Ovary (tissue), 3 donors: ENCODE measurements at regions not wholly inside any gene's neighbourhood (a gene's known extent, or its start where the extent isn't known, plus 50 kb on each side); places are given as distances from the start of the nearest gene placed in this dataset.

ENCODE experiments used
- CTCF ChIP-seq, 3 donors: fragments of 450-650 bp in 2 of 3; fragments of 200-600 bp in 1 of 3; IDR thresholded peaks; one replicate each; pipeline versions ENCODE4 v1.5.1 to v1.8.0; 2016 to 2022; ENCODE audit warnings: antibody characterized with exemption in 3 of 3, mild to moderate bottlenecking in 1 of 3
- EP300 ChIP-seq: sonication (generic); formaldehyde crosslinking; IDR thresholded peaks from one replicate; pipeline ENCODE4 v1.6.1; 2017; ENCODE audit warnings: antibody characterized with exemption
- POLR2A ChIP-seq: fragments of 450-650 bp; IDR thresholded peaks from one replicate; pipeline ENCODE4 v1.6.1; 2017; ENCODE audit warnings: antibody characterized with exemption, mild to moderate bottlenecking, moderate library complexity
- donor health status: DM: no; HTN: no; CAD: no.

- TF ChIP-seq CTCF (IDR thresholded peaks at IDR 0.05): no peak
- TF ChIP-seq EP300: no peak
- TF ChIP-seq POLR2A: no peak
Observed at GRCh38 chr12:113534555-113534954, 62.9 kb upstream of the LHX5 start.
